GM23338 (cell line): ENCODE measurements at regions not wholly inside any gene's neighbourhood (a gene's known extent, or its start where the extent isn't known, plus 50 kb on each side); places are given as distances from the start of the nearest gene placed in this dataset.

Experiments
- ATAC-seq: fragments of 200-7000 bp; cut with Tn5 transposase; 3 replicates; pipeline ENCODE4 v1.9.1; 2020
- DNase-seq: peaks from one replicate; pipeline ENCODE4 v3.0.0-alpha.2; 2015; ENCODE audit warnings: low spot score
- H2AFZ ChIP-seq: fragments of 200-600 bp; sonication (generic); 2 replicates; pipeline ENCODE4 v1.8.0; 2016; ENCODE audit warnings: antibody characterized with exemption, mild to moderate bottlenecking, moderate library complexity
- H3F3A ChIP-seq: fragments of 200-600 bp; sonication (generic); replicated peaks from 2 replicates; pipeline ENCODE4 v1.8.0; 2017; ENCODE audit warnings: antibody characterized with exemption, mixed run types, low read depth
- H3K27ac ChIP-seq: fragments of 200-600 bp; sonication (generic); 2 replicates; pipeline ENCODE4 v1.6.1; 2016; ENCODE audit warnings: low read depth
- H3K27me3 ChIP-seq: fragments of 200-600 bp; sonication (generic); 2 replicates; pipeline ENCODE4 v1.8.0; 2016; ENCODE audit warnings: mild to moderate bottlenecking, mixed run types, moderate library complexity; ENCODE audit not compliant: insufficient read depth
- H3K36me3 ChIP-seq: fragments of 200-600 bp; sonication (generic); 2 replicates; pipeline ENCODE4 v1.8.0; 2016; ENCODE audit warnings: mild to moderate bottlenecking; ENCODE audit not compliant: insufficient read depth
- H3K4me1 ChIP-seq: fragments of 200-600 bp; sonication (generic); 2 replicates; pipeline ENCODE4 v1.8.0; 2016; ENCODE audit warnings: mild to moderate bottlenecking, moderate library complexity; ENCODE audit not compliant: insufficient read depth
- H3K4me2 ChIP-seq: fragments of 200-600 bp; sonication (generic); 2 replicates; pipeline ENCODE4 v1.7.1; 2017; ENCODE audit warnings: mixed run types
- H3K4me3 ChIP-seq: fragments of 200-600 bp; sonication (generic); 2 replicates; pipeline ENCODE4 v1.6.1; 2016; ENCODE audit warnings: mixed run types
- H3K79me2 ChIP-seq: fragments of 200-600 bp; sonication (generic); replicated peaks from 2 replicates; pipeline ENCODE4 v1.8.0; 2017; ENCODE audit warnings: mild to moderate bottlenecking; ENCODE audit not compliant: insufficient read depth
- H3K9me2 ChIP-seq: fragments of 200-600 bp; sonication (generic); 2 replicates; pipeline ENCODE4 v1.8.0; 2017; ENCODE audit not compliant: insufficient read depth
- H4K20me1 ChIP-seq: fragments of 200-600 bp; sonication (generic); replicated peaks from 2 replicates; pipeline ENCODE4 v1.8.0; 2017; ENCODE audit warnings: mild to moderate bottlenecking; ENCODE audit not compliant: insufficient read depth
- H3K27ac Mint-ChIP-seq: 2 replicates; pipeline ENCODE4 v1.8.0; 2020; ENCODE audit warnings: inconsistent platforms, mild to moderate bottlenecking, moderate library complexity, mixed read lengths
- H3K27me3 Mint-ChIP-seq: 3 replicates; pipeline ENCODE4 v1.8.0; 2022; ENCODE audit warnings: low read depth, mild to moderate bottlenecking, moderate library complexity, mixed read lengths, inconsistent platforms; ENCODE audit not compliant: insufficient read depth, poor library complexity
- H3K36me3 Mint-ChIP-seq: 3 replicates; pipeline ENCODE4 v1.8.0; 2021; ENCODE audit warnings: low read depth, mild to moderate bottlenecking, inconsistent platforms, moderate library complexity, mixed read lengths
- H3K4me1 Mint-ChIP-seq: 3 replicates; pipeline ENCODE4 v1.8.0; 2020; ENCODE audit warnings: mild to moderate bottlenecking, inconsistent platforms, mixed read lengths
- H3K4me3 Mint-ChIP-seq: 3 replicates; pipeline ENCODE4 v1.8.0; 2021; ENCODE audit warnings: moderate library complexity, mild to moderate bottlenecking, inconsistent platforms, mixed read lengths
- H3K9me3 Mint-ChIP-seq: 3 replicates; pipeline ENCODE4 v1.8.0; 2020; ENCODE audit warnings: moderate library complexity, mild to moderate bottlenecking, inconsistent platforms, mixed read lengths
- CREB1 ChIP-seq: fragments of 250-450 bp; sonication (Bioruptor Pico); IDR thresholded peaks from 2 replicates; pipeline ENCODE4 v1.5.0; 2020; ENCODE audit warnings: low read depth, mild to moderate bottlenecking, moderate library complexity
- EZH2 ChIP-seq: fragments of 200-600 bp; sonication (generic); IDR thresholded peaks from one replicate; pipeline ENCODE4 v1.8.0; 2017; ENCODE audit warnings: antibody characterized with exemption, mild to moderate bottlenecking, low read depth; ENCODE audit not compliant: unreplicated experiment
- EZH2phosphoT487 ChIP-seq: fragments of 200-600 bp; sonication (generic); IDR thresholded peaks from one replicate; pipeline ENCODE4 v1.8.1; 2018; ENCODE audit warnings: antibody characterized with exemption; ENCODE audit not compliant: unreplicated experiment
- JUNB ChIP-seq: IDR thresholded peaks from one replicate; pipeline ENCODE4 v1.6.1; 2016; ENCODE audit warnings: antibody characterized with exemption; ENCODE audit not compliant: unreplicated experiment
- NANOG ChIP-seq: IDR thresholded peaks from 2 replicates; pipeline ENCODE4 v1.6.1; 2016; ENCODE audit warnings: antibody characterized with exemption, borderline replicate concordance
- POLR2AphosphoS5 ChIP-seq: IDR thresholded peaks from 2 replicates; pipeline ENCODE4 v1.6.1; 2016; ENCODE audit warnings: antibody characterized with exemption, low read depth
- STAT1 ChIP-seq: IDR thresholded peaks from one replicate; pipeline ENCODE4 v1.6.1; 2016; ENCODE audit warnings: antibody characterized with exemption; ENCODE audit not compliant: unreplicated experiment
- ZNF114 ChIP-seq: fragments of 250-450 bp; sonication (Bioruptor Pico); IDR thresholded peaks from 2 replicates; pipeline ENCODE4 v1.5.0; 2020; ENCODE audit warnings: mild to moderate bottlenecking, moderate library complexity
- ZNF331 ChIP-seq: fragments of 250-450 bp; sonication (Bioruptor Pico); IDR thresholded peaks from 2 replicates; pipeline ENCODE4 v1.5.0; 2020; ENCODE audit warnings: low read depth, mild to moderate bottlenecking, moderate library complexity
- TF ChIP-seq, protein P1 (sequence below): fragments of 250-450 bp; sonication (Bioruptor Pico); IDR thresholded peaks from 2 replicates; pipeline ENCODE4 v1.5.0; 2020; ENCODE audit warnings: mild to moderate bottlenecking, moderate library complexity
- TF ChIP-seq, protein P2 (sequence below): IDR thresholded peaks from one replicate; pipeline ENCODE4 v1.6.1; 2018; ENCODE audit warnings: antibody characterized with exemption; ENCODE audit not compliant: unreplicated experiment
- TF ChIP-seq, protein P3 (sequence below): IDR thresholded peaks from 2 replicates; pipeline ENCODE4 v1.6.1; 2016; ENCODE audit warnings: antibody characterized with exemption
- TF ChIP-seq, protein P4 (sequence below), 2 experiments: fragments of 200-600 bp in 1 of 2; sonication (generic) in 1 of 2; conservative IDR thresholded peaks; 2 replicates each; pipeline versions ENCODE4 v1.5.1 to v1.6.1; 2016 to 2017; ENCODE audit warnings: antibody characterized with exemption in 2 of 2, low read depth in 2 of 2, mild to moderate bottlenecking in 2 of 2, moderate library complexity in 1 of 2

DNA sequence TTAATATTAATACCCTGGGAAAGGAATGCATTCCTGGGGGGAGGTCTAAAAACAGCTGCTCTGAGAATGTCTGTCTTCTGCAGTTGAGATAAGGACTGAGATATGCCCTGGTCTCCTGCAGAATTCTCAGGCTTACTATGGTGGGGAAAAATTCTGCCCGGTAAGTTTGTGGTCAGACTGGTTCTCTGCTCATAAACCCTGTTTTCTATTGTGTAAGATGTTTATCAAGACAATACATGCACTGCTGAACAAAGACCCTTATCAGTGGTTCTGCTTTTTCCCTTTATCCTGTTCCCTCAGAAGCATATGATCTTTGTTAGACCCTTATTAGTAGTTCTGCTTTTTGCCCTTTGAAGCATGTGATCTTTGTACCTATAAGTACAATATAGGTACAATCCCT is 494.6 kb downstream of the CNTN6 start:
- Histone ChIP-seq H3K9me2 (0 out of 2 replicates have a peak, but pooled peaks cover 12% of the 10 kb centered on the region), H3K4me1 (no peaks in the 10 kb centered on the region), H3K27ac (no peak overlapping the region), H3K4me2 (no peak overlapping the region), H3K79me2 (no peaks in the 10 kb centered on the region), H3F3A (no peaks in the 10 kb centered on the region), H2AFZ (no peak overlapping the region), H3K27me3 (no peaks in the 10 kb centered on the region), H3K4me3 (no peak overlapping the region), H4K20me1 (no peaks in the 10 kb centered on the region), H3K36me3 (no peaks in the 10 kb centered on the region)
- ATAC-seq (no peak), DNase-seq (no peak)
- H3K9me3 Mint-ChIP-seq = peaks cover 96% of the 10 kb centered on the region
- H3K4me1 Mint-ChIP-seq = no peaks in the 10 kb centered on the region
- peaks cover 9% of the 10 kb centered on the region for H3K27me3 Mint-ChIP-seq
- H3K4me3 Mint-ChIP-seq = no peak overlapping the region
- peaks cover 36% of the 10 kb centered on the region for H3K36me3 Mint-ChIP-seq
- TF ChIP-seq ZNF331 (CRISPR knock-in tag) (no peak), EZH2 (no peak), EZH2phosphoT487 (no peak), POLR2AphosphoS5 (no peak), NANOG (no peak), ZNF114 (CRISPR knock-in tag) (no peak), CREB1 (CRISPR knock-in tag) (no peak), STAT1 (no peak), JUNB (no peak)
- TF ChIP-seq, protein P1, sequence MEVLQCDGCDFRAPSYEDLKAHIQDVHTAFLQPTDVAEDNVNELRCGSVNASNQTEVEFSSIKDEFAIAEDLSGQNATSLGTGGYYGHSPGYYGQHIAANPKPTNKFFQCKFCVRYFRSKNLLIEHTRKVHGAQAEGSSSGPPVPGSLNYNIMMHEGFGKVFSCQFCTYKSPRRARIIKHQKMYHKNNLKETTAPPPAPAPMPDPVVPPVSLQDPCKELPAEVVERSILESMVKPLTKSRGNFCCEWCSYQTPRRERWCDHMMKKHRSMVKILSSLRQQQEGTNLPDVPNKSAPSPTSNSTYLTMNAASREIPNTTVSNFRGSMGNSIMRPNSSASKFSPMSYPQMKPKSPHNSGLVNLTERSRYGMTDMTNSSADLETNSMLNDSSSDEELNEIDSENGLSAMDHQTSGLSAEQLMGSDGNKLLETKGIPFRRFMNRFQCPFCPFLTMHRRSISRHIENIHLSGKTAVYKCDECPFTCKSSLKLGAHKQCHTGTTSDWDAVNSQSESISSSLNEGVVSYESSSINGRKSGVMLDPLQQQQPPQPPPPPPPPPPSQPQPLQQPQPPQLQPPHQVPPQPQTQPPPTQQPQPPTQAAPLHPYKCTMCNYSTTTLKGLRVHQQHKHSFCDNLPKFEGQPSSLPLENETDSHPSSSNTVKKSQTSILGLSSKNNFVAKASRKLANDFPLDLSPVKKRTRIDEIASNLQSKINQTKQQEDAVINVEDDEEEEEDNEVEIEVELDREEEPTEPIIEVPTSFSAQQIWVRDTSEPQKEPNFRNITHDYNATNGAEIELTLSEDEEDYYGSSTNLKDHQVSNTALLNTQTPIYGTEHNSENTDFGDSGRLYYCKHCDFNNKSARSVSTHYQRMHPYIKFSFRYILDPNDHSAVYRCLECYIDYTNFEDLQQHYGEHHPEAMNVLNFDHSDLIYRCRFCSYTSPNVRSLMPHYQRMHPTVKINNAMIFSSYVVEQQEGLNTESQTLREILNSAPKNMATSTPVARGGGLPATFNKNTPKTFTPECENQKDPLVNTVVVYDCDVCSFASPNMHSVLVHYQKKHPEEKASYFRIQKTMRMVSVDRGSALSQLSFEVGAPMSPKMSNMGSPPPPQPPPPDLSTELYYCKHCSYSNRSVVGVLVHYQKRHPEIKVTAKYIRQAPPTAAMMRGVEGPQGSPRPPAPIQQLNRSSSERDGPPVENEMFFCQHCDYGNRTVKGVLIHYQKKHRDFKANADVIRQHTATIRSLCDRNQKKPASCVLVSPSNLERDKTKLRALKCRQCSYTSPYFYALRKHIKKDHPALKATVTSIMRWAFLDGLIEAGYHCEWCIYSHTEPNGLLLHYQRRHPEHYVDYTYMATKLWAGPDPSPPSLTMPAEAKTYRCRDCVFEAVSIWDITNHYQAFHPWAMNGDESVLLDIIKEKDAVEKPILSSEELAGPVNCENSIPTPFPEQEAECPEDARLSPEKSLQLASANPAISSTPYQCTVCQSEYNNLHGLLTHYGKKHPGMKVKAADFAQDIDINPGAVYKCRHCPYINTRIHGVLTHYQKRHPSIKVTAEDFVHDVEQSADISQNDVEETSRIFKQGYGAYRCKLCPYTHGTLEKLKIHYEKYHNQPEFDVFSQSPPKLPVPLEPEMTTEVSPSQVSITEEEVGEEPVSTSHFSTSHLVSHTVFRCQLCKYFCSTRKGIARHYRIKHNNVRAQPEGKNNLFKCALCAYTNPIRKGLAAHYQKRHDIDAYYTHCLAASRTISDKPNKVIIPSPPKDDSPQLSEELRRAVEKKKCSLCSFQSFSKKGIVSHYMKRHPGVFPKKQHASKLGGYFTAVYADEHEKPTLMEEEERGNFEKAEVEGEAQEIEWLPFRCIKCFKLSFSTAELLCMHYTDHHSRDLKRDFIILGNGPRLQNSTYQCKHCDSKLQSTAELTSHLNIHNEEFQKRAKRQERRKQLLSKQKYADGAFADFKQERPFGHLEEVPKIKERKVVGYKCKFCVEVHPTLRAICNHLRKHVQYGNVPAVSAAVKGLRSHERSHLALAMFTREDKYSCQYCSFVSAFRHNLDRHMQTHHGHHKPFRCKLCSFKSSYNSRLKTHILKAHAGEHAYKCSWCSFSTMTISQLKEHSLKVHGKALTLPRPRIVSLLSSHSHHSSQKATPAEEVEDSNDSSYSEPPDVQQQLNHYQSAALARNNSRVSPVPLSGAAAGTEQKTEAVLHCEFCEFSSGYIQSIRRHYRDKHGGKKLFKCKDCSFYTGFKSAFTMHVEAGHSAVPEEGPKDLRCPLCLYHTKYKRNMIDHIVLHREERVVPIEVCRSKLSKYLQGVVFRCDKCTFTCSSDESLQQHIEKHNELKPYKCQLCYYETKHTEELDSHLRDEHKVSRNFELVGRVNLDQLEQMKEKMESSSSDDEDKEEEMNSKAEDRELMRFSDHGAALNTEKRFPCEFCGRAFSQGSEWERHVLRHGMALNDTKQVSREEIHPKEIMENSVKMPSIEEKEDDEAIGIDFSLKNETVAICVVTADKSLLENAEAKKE (CRISPR knock-in tag) = no peak
- TF ChIP-seq, protein P2, sequence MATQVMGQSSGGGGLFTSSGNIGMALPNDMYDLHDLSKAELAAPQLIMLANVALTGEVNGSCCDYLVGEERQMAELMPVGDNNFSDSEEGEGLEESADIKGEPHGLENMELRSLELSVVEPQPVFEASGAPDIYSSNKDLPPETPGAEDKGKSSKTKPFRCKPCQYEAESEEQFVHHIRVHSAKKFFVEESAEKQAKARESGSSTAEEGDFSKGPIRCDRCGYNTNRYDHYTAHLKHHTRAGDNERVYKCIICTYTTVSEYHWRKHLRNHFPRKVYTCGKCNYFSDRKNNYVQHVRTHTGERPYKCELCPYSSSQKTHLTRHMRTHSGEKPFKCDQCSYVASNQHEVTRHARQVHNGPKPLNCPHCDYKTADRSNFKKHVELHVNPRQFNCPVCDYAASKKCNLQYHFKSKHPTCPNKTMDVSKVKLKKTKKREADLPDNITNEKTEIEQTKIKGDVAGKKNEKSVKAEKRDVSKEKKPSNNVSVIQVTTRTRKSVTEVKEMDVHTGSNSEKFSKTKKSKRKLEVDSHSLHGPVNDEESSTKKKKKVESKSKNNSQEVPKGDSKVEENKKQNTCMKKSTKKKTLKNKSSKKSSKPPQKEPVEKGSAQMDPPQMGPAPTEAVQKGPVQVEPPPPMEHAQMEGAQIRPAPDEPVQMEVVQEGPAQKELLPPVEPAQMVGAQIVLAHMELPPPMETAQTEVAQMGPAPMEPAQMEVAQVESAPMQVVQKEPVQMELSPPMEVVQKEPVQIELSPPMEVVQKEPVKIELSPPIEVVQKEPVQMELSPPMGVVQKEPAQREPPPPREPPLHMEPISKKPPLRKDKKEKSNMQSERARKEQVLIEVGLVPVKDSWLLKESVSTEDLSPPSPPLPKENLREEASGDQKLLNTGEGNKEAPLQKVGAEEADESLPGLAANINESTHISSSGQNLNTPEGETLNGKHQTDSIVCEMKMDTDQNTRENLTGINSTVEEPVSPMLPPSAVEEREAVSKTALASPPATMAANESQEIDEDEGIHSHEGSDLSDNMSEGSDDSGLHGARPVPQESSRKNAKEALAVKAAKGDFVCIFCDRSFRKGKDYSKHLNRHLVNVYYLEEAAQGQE = no peak
- TF ChIP-seq, protein P3, sequence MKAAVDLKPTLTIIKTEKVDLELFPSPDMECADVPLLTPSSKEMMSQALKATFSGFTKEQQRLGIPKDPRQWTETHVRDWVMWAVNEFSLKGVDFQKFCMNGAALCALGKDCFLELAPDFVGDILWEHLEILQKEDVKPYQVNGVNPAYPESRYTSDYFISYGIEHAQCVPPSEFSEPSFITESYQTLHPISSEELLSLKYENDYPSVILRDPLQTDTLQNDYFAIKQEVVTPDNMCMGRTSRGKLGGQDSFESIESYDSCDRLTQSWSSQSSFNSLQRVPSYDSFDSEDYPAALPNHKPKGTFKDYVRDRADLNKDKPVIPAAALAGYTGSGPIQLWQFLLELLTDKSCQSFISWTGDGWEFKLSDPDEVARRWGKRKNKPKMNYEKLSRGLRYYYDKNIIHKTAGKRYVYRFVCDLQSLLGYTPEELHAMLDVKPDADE = no peak
- TF ChIP-seq, protein P4, sequence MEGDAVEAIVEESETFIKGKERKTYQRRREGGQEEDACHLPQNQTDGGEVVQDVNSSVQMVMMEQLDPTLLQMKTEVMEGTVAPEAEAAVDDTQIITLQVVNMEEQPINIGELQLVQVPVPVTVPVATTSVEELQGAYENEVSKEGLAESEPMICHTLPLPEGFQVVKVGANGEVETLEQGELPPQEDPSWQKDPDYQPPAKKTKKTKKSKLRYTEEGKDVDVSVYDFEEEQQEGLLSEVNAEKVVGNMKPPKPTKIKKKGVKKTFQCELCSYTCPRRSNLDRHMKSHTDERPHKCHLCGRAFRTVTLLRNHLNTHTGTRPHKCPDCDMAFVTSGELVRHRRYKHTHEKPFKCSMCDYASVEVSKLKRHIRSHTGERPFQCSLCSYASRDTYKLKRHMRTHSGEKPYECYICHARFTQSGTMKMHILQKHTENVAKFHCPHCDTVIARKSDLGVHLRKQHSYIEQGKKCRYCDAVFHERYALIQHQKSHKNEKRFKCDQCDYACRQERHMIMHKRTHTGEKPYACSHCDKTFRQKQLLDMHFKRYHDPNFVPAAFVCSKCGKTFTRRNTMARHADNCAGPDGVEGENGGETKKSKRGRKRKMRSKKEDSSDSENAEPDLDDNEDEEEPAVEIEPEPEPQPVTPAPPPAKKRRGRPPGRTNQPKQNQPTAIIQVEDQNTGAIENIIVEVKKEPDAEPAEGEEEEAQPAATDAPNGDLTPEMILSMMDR (conservative IDR thresholded peaks at IDR 0.05; ENCODE audit: low read depth in 2 of 2) = no peak
- H3K27ac Mint-ChIP-seq = no peak overlapping the region
